BJ (cell line): ENCODE measurements at regions not wholly inside any gene's neighbourhood (a gene's known extent, or its start where the extent isn't known, plus 50 kb on each side); places are given as distances from the start of the nearest gene placed in this dataset.

ENCODE experiments used
- CTCF ChIA-PET: fragments of 350-600 bp; formaldehyde crosslinking; extraction: SDS; loops from one replicate; lab custom pipeline; 2021; ENCODE audit warnings: antibody characterized with exemption, inconsistent platforms; lab: Yijun Ruan, JAX
- POLR2A ChIA-PET: fragments of 300-600 bp; sonication (Branson Sonifier 250); formaldehyde crosslinking; extraction: SDS; loops from one replicate; lab custom pipeline; 2021; ENCODE audit warnings: antibody characterized with exemption; lab: Charles Lee
- DNase-seq: peaks from one replicate; pipeline ENCODE4 v3.0.0-alpha.2; 2011; ENCODE audit warnings: low read depth
- H3K27me3 ChIP-seq: 2 replicates; pipeline ENCODE4 v1.6.0; 2011; ENCODE audit warnings: low read length; ENCODE audit not compliant: control insufficient read depth, insufficient read depth
- H3K36me3 ChIP-seq: 2 replicates; pipeline ENCODE4 v1.5.1; 2011; ENCODE audit warnings: low read length; ENCODE audit not compliant: control insufficient read depth, insufficient read depth
- H3K4me3 ChIP-seq: 2 replicates; pipeline ENCODE4 v1.5.1; 2011; ENCODE audit warnings: low read depth, mild to moderate bottlenecking, control low read depth, low read length
- CTCF ChIP-seq: IDR thresholded peaks from 2 replicates; pipeline ENCODE4 v1.5.1; 2011; ENCODE audit warnings: low read depth, mild to moderate bottlenecking, control low read depth, inconsistent platforms, low read length, moderate library complexity; ENCODE audit not compliant: insufficient read depth

GRCh38 chr3:153029350-153029749 lies 132.7 kb upstream of the RAP2B start:
- TF ChIP-seq CTCF, result no peak
- CTCF ChIA-PET, result interaction anchor here (0.5 to 1.8 kb wide), 6 partner anchors 132 to 942 kb away, joined by 3 to 9 read pairs (median 3); partner anchors contain the start of gene RAP2B

GRCh38 chr3:153032891-153033290 lies 129.1 kb upstream of the RAP2B start:
- no peak for DNase-seq
- TF ChIP-seq CTCF, result no peak
- ChIA-PET CTCF (interaction anchor here (0.7 to 1.8 kb wide), 3 partner anchors 10 to 587 kb away, joined by 3 to 10 read pairs (median 4); no protein-coding TSS in a partner anchor), POLR2A (no interaction called here)
- no peaks in the 10 kb centered on the region for H3K27me3 ChIP-seq
- H3K36me3 ChIP-seq, result no peaks in the 10 kb centered on the region
- no peak overlapping the region for H3K4me3 ChIP-seq

More at GRCh38 chr3:153029350-153029749, 132.7 kb upstream of the RAP2B start:
- Histone ChIP-seq H3K27me3 (no peaks in the 10 kb centered on the region), H3K36me3 (no peaks in the 10 kb centered on the region), H3K4me3 (no peak overlapping the region)
- no peak for DNase-seq
- POLR2A ChIA-PET, result no interaction called here

GRCh38 chr3:153036846-153037245 lies 125.2 kb upstream of the RAP2B start:
- POLR2A ChIA-PET, result no interaction called here
- CTCF ChIA-PET, result no interaction called here
- Histone ChIP-seq H3K27me3 (no peaks in the 10 kb centered on the region), H3K4me3 (no peak overlapping the region), H3K36me3 (no peaks in the 10 kb centered on the region)
- no peak for DNase-seq
- TF ChIP-seq CTCF, result no peak

GRCh38 chr3:153038367-153038766 lies 123.7 kb upstream of the RAP2B start:
- H3K36me3 ChIP-seq, result no peaks in the 10 kb centered on the region
- ChIA-PET CTCF (no interaction called here), POLR2A (no interaction called here)
- H3K4me3 ChIP-seq, result no peak overlapping the region
- no peak for DNase-seq
- no peak for TF ChIP-seq CTCF
- H3K27me3 ChIP-seq, result no peaks in the 10 kb centered on the region

DNA sequence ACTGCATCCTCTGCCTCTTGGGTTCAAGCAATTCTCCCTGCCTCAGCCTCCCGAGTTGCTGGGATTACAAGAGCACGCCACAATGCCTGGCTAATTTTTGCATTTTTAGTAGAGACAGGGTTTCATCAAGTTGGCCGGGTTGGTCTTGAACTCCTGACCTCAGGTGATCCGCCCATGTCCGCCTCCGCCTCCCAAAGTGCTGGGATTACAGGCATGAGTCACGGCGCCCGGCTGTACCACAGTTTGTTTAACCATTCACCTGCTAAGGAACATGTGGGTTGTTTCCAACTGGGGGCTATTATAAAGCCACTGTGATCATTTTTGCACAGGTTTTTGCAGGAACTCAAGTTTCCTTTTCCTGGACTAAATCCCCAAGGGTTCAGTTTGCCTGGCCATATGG lies 123.2 kb upstream of the RAP2B start:
- POLR2A ChIA-PET, result no interaction called here
- no peak for TF ChIP-seq CTCF
- no peaks in the 10 kb centered on the region for H3K36me3 ChIP-seq
- DNase-seq, result no peak
- H3K4me3 ChIP-seq, result no peak overlapping the region
- no peaks in the 10 kb centered on the region for H3K27me3 ChIP-seq
- CTCF ChIA-PET, result interaction anchor here (0.6 kb wide), 1 partner anchor 48 kb away, joined by 3 read pairs; no protein-coding TSS in a partner anchor
